ENCODE measurements at regions not wholly inside any gene's neighbourhood (a gene's known extent, or its start where the extent isn't known, plus 50 kb on each side); places are given as distances from the start of the nearest gene placed in this dataset.

DNA sequence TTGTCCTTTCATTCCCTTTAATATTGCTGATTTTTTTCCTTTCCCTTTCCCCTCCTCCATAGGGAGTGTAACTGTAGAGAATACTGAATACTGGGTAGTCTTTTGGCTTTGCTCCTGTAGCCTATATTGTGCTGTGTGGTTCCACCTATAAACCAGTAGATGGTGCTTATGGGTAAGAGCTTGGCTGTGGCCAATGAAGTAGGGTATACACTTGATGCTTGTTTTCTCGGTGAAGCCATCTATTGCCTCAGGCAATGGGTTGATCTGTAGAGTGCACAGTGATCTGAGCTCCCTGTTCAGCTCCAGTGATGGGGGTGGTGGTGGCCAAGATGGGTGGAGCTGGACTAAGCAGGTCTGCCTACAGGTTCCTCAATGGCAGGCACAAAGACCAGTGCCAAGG is 203.3 kb upstream of the IMPG1 start:
- DNase-seq (ENCODE audit: low read depth in 1 of 2, low spot score in 1 of 2) (peak in 1 of 2 experiments; percentile 0), FAIRE-seq (no peak), ATAC-seq (no peak)
- no CpG with 5 or more reads among the region's 1 CpG for WGBS (ENCODE audit: missing lambda C conversion rate)
- no peak overlapping the region for H3K4me3 ChIP-seq
- no peak for TF ChIP-seq ZC3H11A (IDR thresholded peaks at IDR 0.05)
- no peaks in the 10 kb centered on the region for H3K4me1 ChIP-seq
- H3K27ac ChIP-seq = no peak overlapping the region
- POLR2A ChIA-PET = no interaction called here
- CTCF ChIA-PET = no interaction called here
- no peak overlapping the region for H3K4me2 ChIP-seq
- no peaks in the 10 kb centered on the region for H3K9me3 ChIP-seq

DNA sequence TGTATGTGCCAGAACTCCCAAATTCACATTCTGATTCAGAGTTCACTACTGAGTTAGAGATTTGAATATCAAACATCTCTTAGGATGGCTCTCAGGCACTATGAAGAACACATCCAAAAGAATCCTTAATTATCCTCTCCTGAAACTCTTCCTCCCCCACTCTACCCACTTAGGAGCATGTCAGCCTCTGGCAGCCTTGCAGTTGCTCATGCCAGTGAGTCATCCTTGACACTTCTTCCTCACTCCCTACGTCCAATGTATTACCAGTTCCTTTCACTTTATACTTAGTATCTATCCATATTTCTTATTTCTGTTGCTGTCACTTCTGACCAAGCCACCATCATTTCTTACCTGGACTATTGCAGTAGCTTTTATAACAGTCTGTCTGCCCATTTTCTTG is 192.0 kb upstream of the IMPG1 start:
- WGBS (ENCODE audit: missing lambda C conversion rate) = 4% methylated on average over 1 of the region's 1 CpG
- no peak for FAIRE-seq
- no peaks in the 10 kb centered on the region for H3K4me1 ChIP-seq
- TF ChIP-seq CHD2 (IDR thresholded peaks at IDR 0.05; ENCODE audit: low read length, partially characterized antibody) (no peak), NR3C1 (IDR thresholded peaks at IDR 0.05) (no peak), CEBPB (IDR thresholded peaks at IDR 0.05) (no peak), RFX5 (IDR thresholded peaks at IDR 0.05) (no peak), EP300 (IDR thresholded peaks at IDR 0.05) (no peak), POLR2AphosphoS2 (conservative IDR thresholded peaks at IDR 0.05; ENCODE audit: low read length) (no peak), SMC3 (IDR thresholded peaks at IDR 0.05) (no peak), EHMT2 (IDR thresholded peaks at IDR 0.05; ENCODE audit: low read depth) (no peak)
- TF ChIP-seq, protein P1, sequence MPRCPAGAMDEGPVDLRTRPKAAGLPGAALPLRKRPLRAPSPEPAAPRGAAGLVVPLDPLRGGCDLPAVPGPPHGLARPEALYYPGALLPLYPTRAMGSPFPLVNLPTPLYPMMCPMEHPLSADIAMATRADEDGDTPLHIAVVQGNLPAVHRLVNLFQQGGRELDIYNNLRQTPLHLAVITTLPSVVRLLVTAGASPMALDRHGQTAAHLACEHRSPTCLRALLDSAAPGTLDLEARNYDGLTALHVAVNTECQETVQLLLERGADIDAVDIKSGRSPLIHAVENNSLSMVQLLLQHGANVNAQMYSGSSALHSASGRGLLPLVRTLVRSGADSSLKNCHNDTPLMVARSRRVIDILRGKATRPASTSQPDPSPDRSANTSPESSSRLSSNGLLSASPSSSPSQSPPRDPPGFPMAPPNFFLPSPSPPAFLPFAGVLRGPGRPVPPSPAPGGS (IDR thresholded peaks at IDR 0.05) = no peak
- no peak overlapping the region for H3K4me3 ChIP-seq
- no peak for ATAC-seq
- ChIA-PET CTCF (interaction anchor here (0.6 kb wide), 1 partner anchor 75 kb away, joined by 3 read pairs; no protein-coding TSS in a partner anchor), POLR2A (no interaction called here)
- no peak for DNase-seq (ENCODE audit: low read depth in 1 of 2, low spot score in 1 of 2)
- no peak overlapping the region for H3K4me2 ChIP-seq
- H3K27ac ChIP-seq = no peak overlapping the region
- no peaks in the 10 kb centered on the region for H3K9me3 ChIP-seq

DNA sequence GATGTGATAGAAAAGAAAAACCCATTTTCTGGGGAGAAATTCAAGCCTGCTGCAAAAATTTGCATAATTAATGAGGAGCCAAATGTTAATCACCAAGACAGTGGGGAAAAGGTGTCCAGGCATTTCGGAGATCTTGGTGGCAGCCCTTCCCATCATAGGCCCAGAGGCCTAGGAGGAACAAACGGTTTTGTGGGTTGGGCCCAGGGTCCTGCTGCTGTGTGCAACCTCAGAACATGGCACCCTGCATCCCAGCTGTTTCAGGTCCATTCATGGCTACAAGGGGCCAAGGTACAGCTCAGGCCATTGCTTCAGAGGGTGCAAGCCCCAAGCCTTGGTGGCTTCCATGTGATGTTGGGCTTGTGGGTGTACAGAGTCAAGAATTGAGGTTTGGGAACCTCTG is 189.8 kb upstream of the IMPG1 start:
- ATAC-seq (no peak), DNase-seq (ENCODE audit: low read depth in 1 of 2, low spot score in 1 of 2) (no peak), FAIRE-seq (no peak)
- Histone ChIP-seq H3K9me3 (no peaks in the 10 kb centered on the region), H3K4me1 (no peaks in the 10 kb centered on the region), H3K4me3 (no peak overlapping the region), H3K4me2 (no peak overlapping the region), H3K27ac (no peak overlapping the region)
- TF ChIP-seq ZFP36 (IDR thresholded peaks at IDR 0.05; ENCODE audit: borderline replicate concordance, partially characterized antibody) = peak; percentile 36
- TF ChIP-seq, protein P1 (IDR thresholded peaks at IDR 0.05) = no peak
- ChIA-PET CTCF (no interaction called here), POLR2A (no interaction called here)
- WGBS (ENCODE audit: missing lambda C conversion rate) = 0% methylated on average over 2 of the region's 2 CpGs

DNA sequence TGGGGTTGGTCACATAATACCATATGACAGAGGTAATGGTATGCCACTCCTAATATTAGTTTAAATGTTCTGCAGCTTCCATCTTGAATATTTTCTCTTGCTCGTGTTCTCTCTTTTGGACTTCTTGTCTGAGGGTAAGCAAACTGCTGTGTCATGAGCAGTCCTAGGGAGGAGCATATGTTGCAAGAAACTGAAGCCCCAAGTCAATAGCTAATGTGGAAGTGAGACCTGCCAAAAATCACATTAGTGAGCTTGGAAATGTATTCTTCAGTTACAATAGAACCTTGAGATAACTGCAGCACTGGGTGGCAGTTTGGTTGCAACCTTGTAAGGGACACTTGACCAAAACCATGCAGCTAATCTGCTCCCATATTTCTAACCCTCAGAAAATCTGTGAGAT is 178.2 kb upstream of the IMPG1 start:
- Histone ChIP-seq H3K4me1 (no peaks in the 10 kb centered on the region), H3K27ac (no peak overlapping the region), H3K4me2 (no peak overlapping the region), H3K4me3 (no peak overlapping the region), H3K9me3 (no peaks in the 10 kb centered on the region)
- ChIA-PET POLR2A (no interaction called here), CTCF (no interaction called here)
- FAIRE-seq = no peak
- TF ChIP-seq FOXS1 (CRISPR knock-in tag; IDR thresholded peaks at IDR 0.05) (no peak), CBX2 (IDR thresholded peaks at IDR 0.05; ENCODE audit: borderline replicate concordance, low read depth) (no peak), FOSL2 (IDR thresholded peaks at IDR 0.05) (no peak), FOSL2 (CRISPR knock-in tag; IDR thresholded peaks at IDR 0.05) (no peak), ZC3H11A (IDR thresholded peaks at IDR 0.05) (no peak), NPAS2 (CRISPR knock-in tag; IDR thresholded peaks at IDR 0.05; ENCODE audit: borderline replicate concordance) (no peak), HOXB13 (CRISPR knock-in tag; IDR thresholded peaks at IDR 0.05; ENCODE audit: low read depth) (no peak), KDM1A (IDR thresholded peaks at IDR 0.05; ENCODE audit: low read depth) (no peak), POLR2AphosphoS2 (conservative IDR thresholded peaks at IDR 0.05; ENCODE audit: low read length) (no peak)
- TF ChIP-seq, protein P2, sequence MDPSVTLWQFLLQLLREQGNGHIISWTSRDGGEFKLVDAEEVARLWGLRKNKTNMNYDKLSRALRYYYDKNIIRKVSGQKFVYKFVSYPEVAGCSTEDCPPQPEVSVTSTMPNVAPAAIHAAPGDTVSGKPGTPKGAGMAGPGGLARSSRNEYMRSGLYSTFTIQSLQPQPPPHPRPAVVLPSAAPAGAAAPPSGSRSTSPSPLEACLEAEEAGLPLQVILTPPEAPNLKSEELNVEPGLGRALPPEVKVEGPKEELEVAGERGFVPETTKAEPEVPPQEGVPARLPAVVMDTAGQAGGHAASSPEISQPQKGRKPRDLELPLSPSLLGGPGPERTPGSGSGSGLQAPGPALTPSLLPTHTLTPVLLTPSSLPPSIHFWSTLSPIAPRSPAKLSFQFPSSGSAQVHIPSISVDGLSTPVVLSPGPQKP (IDR thresholded peaks at IDR 0.05; ENCODE audit: low read depth, low read length) = no peak
- TF ChIP-seq, protein P3, sequence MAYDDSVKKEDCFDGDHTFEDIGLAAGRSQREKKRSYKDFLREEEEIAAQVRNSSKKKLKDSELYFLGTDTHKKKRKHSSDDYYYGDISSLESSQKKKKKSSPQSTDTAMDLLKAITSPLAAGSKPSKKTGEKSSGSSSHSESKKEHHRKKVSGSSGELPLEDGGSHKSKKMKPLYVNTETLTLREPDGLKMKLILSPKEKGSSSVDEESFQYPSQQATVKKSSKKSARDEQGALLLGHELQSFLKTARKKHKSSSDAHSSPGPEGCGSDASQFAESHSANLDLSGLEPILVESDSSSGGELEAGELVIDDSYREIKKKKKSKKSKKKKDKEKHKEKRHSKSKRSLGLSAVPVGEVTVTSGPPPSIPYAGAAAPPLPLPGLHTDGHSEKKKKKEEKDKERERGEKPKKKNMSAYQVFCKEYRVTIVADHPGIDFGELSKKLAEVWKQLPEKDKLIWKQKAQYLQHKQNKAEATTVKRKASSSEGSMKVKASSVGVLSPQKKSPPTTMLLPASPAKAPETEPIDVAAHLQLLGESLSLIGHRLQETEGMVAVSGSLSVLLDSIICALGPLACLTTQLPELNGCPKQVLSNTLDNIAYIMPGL (CRISPR knock-in tag; IDR thresholded peaks at IDR 0.05; ENCODE audit: borderline replicate concordance) = no peak
- ATAC-seq = no peak
- DNase-seq (ENCODE audit: low read depth in 1 of 2, low spot score in 1 of 2) = peak in 1 of 2 experiments; percentile 1
- 0% methylated on average over 1 of the region's 1 CpG for WGBS (ENCODE audit: missing lambda C conversion rate)
